ENCODE measurements at regions not wholly inside any gene's neighbourhood (a gene's known extent, or its start where the extent isn't known, plus 50 kb on each side); places are given as distances from the start of the nearest gene placed in this dataset.

DNA sequence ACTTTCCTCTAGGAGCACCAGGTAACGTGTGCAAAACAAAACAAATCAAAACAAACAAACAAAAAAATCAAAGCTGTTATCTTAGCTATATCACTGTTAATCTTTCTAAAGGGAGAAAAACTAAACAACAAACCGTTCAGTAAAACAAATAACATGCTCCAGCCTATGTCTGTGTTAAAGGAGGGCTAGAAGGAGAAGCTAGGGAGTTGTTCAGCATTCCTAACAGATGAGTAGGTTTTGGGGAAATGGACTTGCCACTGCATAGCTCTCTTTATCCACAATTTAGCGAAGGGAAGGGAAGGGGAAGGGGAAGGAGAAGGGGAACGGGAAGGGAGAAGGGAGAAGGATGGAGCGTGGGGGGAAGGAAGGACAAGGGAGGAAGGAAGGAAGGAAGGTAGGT lies 134.2 kb upstream of the AKR1E2 start:
- TF ChIP-seq, protein P1, sequence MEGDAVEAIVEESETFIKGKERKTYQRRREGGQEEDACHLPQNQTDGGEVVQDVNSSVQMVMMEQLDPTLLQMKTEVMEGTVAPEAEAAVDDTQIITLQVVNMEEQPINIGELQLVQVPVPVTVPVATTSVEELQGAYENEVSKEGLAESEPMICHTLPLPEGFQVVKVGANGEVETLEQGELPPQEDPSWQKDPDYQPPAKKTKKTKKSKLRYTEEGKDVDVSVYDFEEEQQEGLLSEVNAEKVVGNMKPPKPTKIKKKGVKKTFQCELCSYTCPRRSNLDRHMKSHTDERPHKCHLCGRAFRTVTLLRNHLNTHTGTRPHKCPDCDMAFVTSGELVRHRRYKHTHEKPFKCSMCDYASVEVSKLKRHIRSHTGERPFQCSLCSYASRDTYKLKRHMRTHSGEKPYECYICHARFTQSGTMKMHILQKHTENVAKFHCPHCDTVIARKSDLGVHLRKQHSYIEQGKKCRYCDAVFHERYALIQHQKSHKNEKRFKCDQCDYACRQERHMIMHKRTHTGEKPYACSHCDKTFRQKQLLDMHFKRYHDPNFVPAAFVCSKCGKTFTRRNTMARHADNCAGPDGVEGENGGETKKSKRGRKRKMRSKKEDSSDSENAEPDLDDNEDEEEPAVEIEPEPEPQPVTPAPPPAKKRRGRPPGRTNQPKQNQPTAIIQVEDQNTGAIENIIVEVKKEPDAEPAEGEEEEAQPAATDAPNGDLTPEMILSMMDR (IDR thresholded peaks at IDR 0.05; ENCODE audit: poor library complexity) = no peak
- no peak for TF ChIP-seq EZH2 (IDR thresholded peaks at IDR 0.05; ENCODE audit: borderline replicate concordance)
